ENCODE measurements at regions not wholly inside any gene's neighbourhood (a gene's known extent, or its start where the extent isn't known, plus 50 kb on each side); places are given as distances from the start of the nearest gene placed in this dataset.

DNA sequence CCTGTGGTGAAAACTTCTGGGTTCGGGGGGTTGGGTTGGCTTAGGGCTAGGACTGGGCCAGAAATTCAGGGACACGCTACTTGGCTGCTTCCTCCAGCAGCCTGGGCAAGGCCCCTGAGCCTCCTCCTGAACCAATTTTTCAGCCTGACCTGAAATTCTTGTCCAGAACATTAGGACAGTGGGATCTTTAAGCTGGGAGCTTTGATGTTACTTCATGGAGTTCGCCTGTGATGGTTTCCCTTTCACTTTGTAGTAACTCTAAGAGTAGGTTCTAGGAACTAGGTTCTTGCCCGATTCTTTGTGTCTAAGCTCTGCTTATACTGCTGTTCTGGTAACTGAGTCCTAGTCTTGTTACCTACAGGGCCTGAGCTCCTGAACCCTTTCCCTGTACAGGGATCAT lies 75.3 kb downstream of the S1PR1 start:
- TF ChIP-seq, protein P1, sequence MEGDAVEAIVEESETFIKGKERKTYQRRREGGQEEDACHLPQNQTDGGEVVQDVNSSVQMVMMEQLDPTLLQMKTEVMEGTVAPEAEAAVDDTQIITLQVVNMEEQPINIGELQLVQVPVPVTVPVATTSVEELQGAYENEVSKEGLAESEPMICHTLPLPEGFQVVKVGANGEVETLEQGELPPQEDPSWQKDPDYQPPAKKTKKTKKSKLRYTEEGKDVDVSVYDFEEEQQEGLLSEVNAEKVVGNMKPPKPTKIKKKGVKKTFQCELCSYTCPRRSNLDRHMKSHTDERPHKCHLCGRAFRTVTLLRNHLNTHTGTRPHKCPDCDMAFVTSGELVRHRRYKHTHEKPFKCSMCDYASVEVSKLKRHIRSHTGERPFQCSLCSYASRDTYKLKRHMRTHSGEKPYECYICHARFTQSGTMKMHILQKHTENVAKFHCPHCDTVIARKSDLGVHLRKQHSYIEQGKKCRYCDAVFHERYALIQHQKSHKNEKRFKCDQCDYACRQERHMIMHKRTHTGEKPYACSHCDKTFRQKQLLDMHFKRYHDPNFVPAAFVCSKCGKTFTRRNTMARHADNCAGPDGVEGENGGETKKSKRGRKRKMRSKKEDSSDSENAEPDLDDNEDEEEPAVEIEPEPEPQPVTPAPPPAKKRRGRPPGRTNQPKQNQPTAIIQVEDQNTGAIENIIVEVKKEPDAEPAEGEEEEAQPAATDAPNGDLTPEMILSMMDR (IDR thresholded peaks at IDR 0.05), result no peak
- TF ChIP-seq POLR2A (IDR thresholded peaks at IDR 0.05), result no peak

Data from heart left ventricle (tissue), 13 donors.